Subcutaneous abdominal adipose tissue (tissue), 5 donors: ENCODE measurements at regions not wholly inside any gene's neighbourhood (a gene's known extent, or its start where the extent isn't known, plus 50 kb on each side); places are given as distances from the start of the nearest gene placed in this dataset.

Source experiments
- H3K27ac ChIP-seq: one replicate; pipeline ENCODE4 v1.7.0; 2013; ENCODE audit warnings: low read depth, mild to moderate bottlenecking, inconsistent platforms, low read length, moderate library complexity
- H3K27me3 ChIP-seq, 5 donors: one replicate each; pipeline ENCODE4 v1.7.0; 2013; ENCODE audit warnings: low read length in 5 of 5, inconsistent platforms in 1 of 5; ENCODE audit not compliant: control insufficient read depth in 5 of 5, insufficient read depth in 4 of 5
- H3K36me3 ChIP-seq, 5 donors: one replicate each; pipeline ENCODE4 v1.7.0; 2013; ENCODE audit warnings: low read length in 5 of 5; ENCODE audit not compliant: control insufficient read depth in 5 of 5, insufficient read depth in 5 of 5
- H3K4me1 ChIP-seq, 5 donors: one replicate each; pipeline ENCODE4 v1.7.0; 2013; ENCODE audit warnings: low read length in 5 of 5, mild to moderate bottlenecking in 3 of 5, moderate library complexity in 1 of 5; ENCODE audit not compliant: control insufficient read depth in 5 of 5, insufficient read depth in 5 of 5
- H3K4me3 ChIP-seq, 5 donors: one replicate each; pipeline ENCODE4 v1.7.0; 2013; ENCODE audit warnings: low read length in 5 of 5, low read depth in 1 of 5
- H3K9ac ChIP-seq, 5 donors: one replicate each; pipeline ENCODE4 v1.7.0; 2013; ENCODE audit warnings: low read length in 5 of 5, mild to moderate bottlenecking in 4 of 5, moderate library complexity in 3 of 5
- H3K9me3 ChIP-seq, 5 donors: one replicate each; pipeline ENCODE4 v1.7.0; 2013; ENCODE audit warnings: low read length in 5 of 5; ENCODE audit not compliant: control insufficient read depth in 5 of 5
- donor health status: healthy.
- donor health status: healthy.
- donor health status: healthy.
- donor health status: healthy.
- donor health status: healthy.

DNA sequence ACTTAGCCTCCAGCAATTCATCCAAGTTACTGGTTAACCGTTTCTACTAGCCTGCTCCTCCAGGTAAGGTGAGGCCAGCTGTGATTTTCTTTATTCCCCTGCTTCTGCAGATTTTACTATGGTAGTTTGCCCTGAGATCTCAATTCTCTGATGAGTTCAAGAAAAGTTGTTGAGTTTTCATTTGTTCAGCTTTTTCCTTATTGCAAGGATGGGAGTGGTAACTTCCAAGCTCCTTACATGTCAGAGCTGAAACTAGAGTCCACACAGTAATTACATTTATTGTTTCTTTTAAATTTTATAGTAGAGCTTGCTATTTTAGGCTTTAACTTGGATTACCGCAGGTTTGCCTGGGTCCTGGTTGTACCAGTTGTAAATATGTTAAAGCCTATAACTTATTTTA, 76.9 kb upstream of the ZRANB2 start:
- no peaks in the 10 kb centered on the region for H3K4me1 ChIP-seq
- no peaks in the 10 kb centered on the region for H3K36me3 ChIP-seq
- H3K9me3 ChIP-seq = peaks cover 0 to 3% (median 0%) of the 10 kb centered on the region in 5 donors
- no peak overlapping the region for H3K27ac ChIP-seq
- H3K27me3 ChIP-seq = no peaks in the 10 kb centered on the region
- no peak overlapping the region for H3K9ac ChIP-seq
- no peak overlapping the region for H3K4me3 ChIP-seq

DNA sequence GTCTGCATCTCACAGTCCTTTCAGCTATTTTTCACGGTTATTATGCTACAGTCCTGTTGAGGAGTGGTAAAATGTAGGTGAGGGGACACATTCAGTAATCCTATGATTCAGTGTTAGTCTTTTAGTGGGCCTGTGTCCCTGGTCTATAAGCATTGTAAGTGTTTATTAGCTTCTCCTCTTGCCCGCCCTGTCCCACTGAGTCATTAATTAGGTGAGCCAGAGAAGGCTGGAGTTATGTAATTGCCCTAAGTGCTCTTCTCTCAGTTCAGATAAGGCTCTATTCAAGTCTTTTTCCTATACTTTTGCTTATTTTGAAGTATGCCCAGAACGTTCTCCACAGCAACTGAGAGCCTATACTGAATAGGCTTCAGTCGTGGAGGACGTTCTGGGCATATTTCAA, 76.3 kb upstream of the ZRANB2 start:
- Histone ChIP-seq H3K36me3 (no peaks in the 10 kb centered on the region), H3K4me3 (no peak overlapping the region), H3K27ac (no peak overlapping the region), H3K27me3 (no peaks in the 10 kb centered on the region), H3K9me3 (peaks cover 0 to 4% (median 0%) of the 10 kb centered on the region in 5 donors), H3K9ac (no peak overlapping the region), H3K4me1 (no peaks in the 10 kb centered on the region)

DNA sequence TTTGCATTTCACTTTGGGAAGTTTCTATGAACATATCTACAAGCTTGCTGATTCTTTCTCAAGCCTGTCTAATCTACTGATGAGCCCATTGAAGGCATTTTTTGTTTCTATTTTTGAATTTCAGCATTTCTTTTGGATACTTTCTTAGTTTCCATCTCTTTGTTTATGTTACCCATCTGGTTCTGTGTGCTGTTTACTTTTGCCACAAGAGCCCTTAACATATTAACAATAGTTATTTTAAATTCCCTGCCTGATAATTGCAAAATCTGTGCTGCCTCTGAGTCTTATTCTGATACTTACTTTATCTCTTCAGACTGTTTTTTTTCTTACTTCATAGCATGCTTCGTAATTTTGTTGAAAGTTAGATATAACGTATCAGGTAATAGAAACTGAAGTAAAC, 75.8 kb upstream of the ZRANB2 start:
- H3K4me3 ChIP-seq = no peak overlapping the region
- no peaks in the 10 kb centered on the region for H3K4me1 ChIP-seq
- no peak overlapping the region for H3K9ac ChIP-seq
- no peak overlapping the region for H3K27ac ChIP-seq
- peaks cover 0 to 4% (median 0%) of the 10 kb centered on the region in 5 donors for H3K9me3 ChIP-seq
- no peaks in the 10 kb centered on the region for H3K36me3 ChIP-seq
- no peaks in the 10 kb centered on the region for H3K27me3 ChIP-seq

DNA sequence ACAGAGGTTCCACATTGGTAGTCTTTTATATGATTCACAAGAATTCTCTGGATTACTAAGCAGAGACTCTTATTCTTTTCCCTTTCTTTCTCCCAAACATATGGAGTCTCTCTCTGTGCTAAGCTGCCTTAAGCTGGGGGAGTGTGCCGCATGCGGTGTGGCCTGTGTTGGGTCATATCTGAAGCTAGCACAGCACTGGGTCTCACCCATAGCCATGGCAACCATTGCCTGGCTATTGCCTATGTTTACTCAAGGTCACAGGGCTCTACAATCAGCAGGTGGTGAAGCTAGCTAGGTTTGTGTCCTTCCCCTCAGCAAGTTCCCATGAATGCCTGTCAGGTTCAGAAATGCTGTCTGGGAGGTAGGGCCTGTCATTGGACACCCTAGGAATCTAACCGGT, 73.6 kb upstream of the ZRANB2 start:
- no peaks in the 10 kb centered on the region for H3K27me3 ChIP-seq
- H3K36me3 ChIP-seq = no peaks in the 10 kb centered on the region
- no peak overlapping the region for H3K27ac ChIP-seq
- peaks cover 0 to 4% (median 0%) of the 10 kb centered on the region in 5 donors for H3K9me3 ChIP-seq
- no peak overlapping the region for H3K4me3 ChIP-seq
- no peak overlapping the region for H3K9ac ChIP-seq
- H3K4me1 ChIP-seq = no peaks in the 10 kb centered on the region

DNA sequence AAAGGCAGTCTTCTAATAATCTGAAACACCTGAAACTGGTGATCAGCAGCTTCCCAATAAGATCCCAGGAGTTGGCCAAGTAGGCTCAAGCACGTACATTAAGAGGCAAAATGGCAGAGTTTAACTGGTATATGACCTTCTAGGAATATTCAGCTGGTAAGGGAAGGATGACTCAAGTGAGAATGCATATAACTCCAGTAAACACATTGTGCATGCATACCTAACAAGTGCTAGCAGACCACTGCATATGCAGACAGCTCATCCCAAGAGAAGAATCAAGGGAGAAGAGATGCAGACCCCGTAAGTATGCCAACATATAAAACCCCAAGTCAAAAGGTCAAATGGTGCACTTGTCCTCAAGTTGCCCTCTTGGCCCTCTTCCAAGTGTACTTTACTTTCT, 73.0 kb upstream of the ZRANB2 start:
- no peaks in the 10 kb centered on the region for H3K4me1 ChIP-seq
- no peak overlapping the region for H3K4me3 ChIP-seq

DNA sequence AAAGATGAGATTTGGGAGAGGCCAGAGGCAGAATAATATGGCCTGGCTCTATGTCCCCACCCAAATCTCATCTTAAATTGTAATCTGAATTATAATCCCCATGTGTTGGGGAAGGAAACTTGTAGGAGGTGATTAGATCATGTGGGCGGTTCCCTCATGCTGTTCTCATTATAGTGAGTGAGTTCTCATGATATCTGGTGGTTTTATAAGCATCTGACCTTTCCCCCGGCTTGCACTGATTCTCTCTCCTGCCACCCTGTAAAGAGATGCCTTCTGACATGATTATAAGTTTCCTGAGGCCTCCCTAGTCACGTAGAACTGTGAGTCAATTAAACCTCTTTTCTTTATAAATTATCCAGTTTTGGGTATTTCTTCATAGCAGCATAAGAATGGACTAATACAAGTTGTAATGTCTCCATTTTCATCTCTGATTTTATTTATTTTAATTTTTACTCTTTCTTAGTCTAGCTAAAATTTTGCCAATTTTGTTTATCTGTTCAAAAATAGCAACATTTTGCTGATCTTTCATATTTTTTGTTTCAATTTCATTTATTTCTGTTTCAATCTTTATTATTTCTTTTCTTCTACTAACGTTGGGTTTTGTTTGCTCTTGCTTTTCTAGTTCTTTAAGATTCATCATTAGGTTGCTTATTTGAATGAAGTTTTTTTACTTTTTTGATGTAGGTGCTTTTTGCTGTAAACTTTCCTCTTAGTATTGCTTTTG, 67.0 kb upstream of the ZRANB2 start:
- Histone ChIP-seq H3K27ac (no peak overlapping the region), H3K9me3 (peaks cover 0 to 9% (median 5%) of the 10 kb centered on the region in 5 donors), H3K36me3 (no peaks in the 10 kb centered on the region), H3K9ac (no peak overlapping the region), H3K4me3 (no peak overlapping the region), H3K4me1 (no peaks in the 10 kb centered on the region), H3K27me3 (no peaks in the 10 kb centered on the region)

More for the DNA sequence above, 73.0 kb upstream of the ZRANB2 start:
- no peaks in the 10 kb centered on the region for H3K36me3 ChIP-seq
- no peaks in the 10 kb centered on the region for H3K27me3 ChIP-seq
- no peak overlapping the region for H3K27ac ChIP-seq
- H3K9ac ChIP-seq = no peak overlapping the region
- H3K9me3 ChIP-seq = peaks cover 0 to 4% (median 0%) of the 10 kb centered on the region in 5 donors

DNA sequence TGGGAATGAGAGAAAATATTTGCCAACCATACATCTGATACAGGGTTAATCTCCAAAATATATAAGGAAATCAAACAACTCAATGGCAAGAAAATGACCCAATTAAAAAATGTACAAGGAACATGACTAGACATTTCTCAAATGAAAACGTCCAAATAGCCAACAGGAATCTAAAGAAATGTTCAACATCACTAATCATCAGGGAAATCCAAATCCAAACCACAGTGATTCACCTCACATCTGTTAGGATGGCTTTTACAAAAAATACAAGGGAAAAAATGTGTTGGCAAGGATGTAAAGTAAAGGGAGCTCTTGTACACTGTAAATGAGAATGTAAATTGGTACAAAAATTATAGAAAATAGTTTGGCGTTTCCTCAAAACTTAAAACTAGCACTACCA, 54.7 kb upstream of the ZRANB2 start:
- Histone ChIP-seq H3K36me3 (no peaks in the 10 kb centered on the region), H3K4me1 (no peaks in the 10 kb centered on the region), H3K27ac (no peak overlapping the region), H3K27me3 (no peaks in the 10 kb centered on the region), H3K9me3 (peaks cover 3 to 50% (median 24%) of the 10 kb centered on the region in 5 donors), H3K9ac (no peak overlapping the region), H3K4me3 (no peak overlapping the region)
